Prostate gland (tissue), 2 donors: ENCODE measurements at regions not wholly inside any gene's neighbourhood (a gene's known extent, or its start where the extent isn't known, plus 50 kb on each side); places are given as distances from the start of the nearest gene placed in this dataset.

ENCODE experiments used
- CTCF ChIP-seq, 4 experiments: fragments of 200-600 bp in 2 of 4; fragments of 450-650 bp in 2 of 4; sonication (generic) in 2 of 4; IDR thresholded peaks; 1 replicate in 3 of 4; 2 replicates in 1 of 4; pipeline ENCODE4 v1.5.1; 2016 to 2019; ENCODE audit warnings: antibody characterized with exemption in 4 of 4, mild to moderate bottlenecking in 2 of 4, moderate library complexity in 2 of 4
- POLR2A ChIP-seq: fragments of 450-650 bp; IDR thresholded peaks from one replicate; pipeline ENCODE4 v1.6.1; 2016; ENCODE audit warnings: antibody characterized with exemption, mild to moderate bottlenecking
- POLR2AphosphoS5 ChIP-seq: sonication (generic); formaldehyde crosslinking; IDR thresholded peaks from one replicate; pipeline ENCODE4 v1.6.1; 2017; ENCODE audit warnings: antibody characterized with exemption

- no peak for TF ChIP-seq CTCF (IDR thresholded peaks at IDR 0.05)
- TF ChIP-seq POLR2AphosphoS5 = no peak
- TF ChIP-seq POLR2A = no peak
Observed at GRCh38 chr11:92557879-92558278, 333.3 kb downstream of the FAT3 start.
